ENCODE measurements at regions not wholly inside any gene's neighbourhood (a gene's known extent, or its start where the extent isn't known, plus 50 kb on each side); places are given as distances from the start of the nearest gene placed in this dataset.

- TF ChIP-seq TOX (CRISPR knock-in tag; IDR thresholded peaks at IDR 0.05; ENCODE audit: borderline replicate concordance) (no peak), CSDC2 (CRISPR knock-in tag; IDR thresholded peaks at IDR 0.05) (no peak), ARNTL (CRISPR knock-in tag; IDR thresholded peaks at IDR 0.05; ENCODE audit: borderline replicate concordance, low read depth) (no peak), CSRNP3 (CRISPR knock-in tag; IDR thresholded peaks at IDR 0.05) (no peak), ZFP3 (CRISPR knock-in tag; IDR thresholded peaks at IDR 0.05) (no peak), ZNF8 (CRISPR knock-in tag; IDR thresholded peaks at IDR 0.05) (no peak), PPARA (CRISPR knock-in tag; IDR thresholded peaks at IDR 0.05; ENCODE audit: borderline replicate concordance) (no peak), ZNF70 (CRISPR knock-in tag; IDR thresholded peaks at IDR 0.05) (no peak), ZC3H10 (CRISPR knock-in tag; IDR thresholded peaks at IDR 0.05) (no peak), TCF4 (CRISPR knock-in tag; IDR thresholded peaks at IDR 0.05; ENCODE audit: borderline replicate concordance) (no peak), POU6F1 (CRISPR knock-in tag; IDR thresholded peaks at IDR 0.05; ENCODE audit: borderline replicate concordance, low read depth) (no peak)
- TF ChIP-seq, protein P1, sequence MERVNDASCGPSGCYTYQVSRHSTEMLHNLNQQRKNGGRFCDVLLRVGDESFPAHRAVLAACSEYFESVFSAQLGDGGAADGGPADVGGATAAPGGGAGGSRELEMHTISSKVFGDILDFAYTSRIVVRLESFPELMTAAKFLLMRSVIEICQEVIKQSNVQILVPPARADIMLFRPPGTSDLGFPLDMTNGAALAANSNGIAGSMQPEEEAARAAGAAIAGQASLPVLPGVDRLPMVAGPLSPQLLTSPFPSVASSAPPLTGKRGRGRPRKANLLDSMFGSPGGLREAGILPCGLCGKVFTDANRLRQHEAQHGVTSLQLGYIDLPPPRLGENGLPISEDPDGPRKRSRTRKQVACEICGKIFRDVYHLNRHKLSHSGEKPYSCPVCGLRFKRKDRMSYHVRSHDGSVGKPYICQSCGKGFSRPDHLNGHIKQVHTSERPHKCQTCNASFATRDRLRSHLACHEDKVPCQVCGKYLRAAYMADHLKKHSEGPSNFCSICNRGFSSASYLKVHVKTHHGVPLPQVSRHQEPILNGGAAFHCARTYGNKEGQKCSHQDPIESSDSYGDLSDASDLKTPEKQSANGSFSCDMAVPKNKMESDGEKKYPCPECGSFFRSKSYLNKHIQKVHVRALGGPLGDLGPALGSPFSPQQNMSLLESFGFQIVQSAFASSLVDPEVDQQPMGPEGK (CRISPR knock-in tag; IDR thresholded peaks at IDR 0.05; ENCODE audit: borderline replicate concordance), result no peak
- ATAC-seq, result no peak
These were observed 52.6 kb upstream of the ACMSD start for GRCh38 chr2:134785659-134786430.

GRCh38 chr2:134788417-134788816, 50.0 kb upstream of the ACMSD start:
- TF ChIP-seq PPARA (CRISPR knock-in tag; IDR thresholded peaks at IDR 0.05; ENCODE audit: borderline replicate concordance), result no peak
- TF ChIP-seq GLIS3 (CRISPR knock-in tag; IDR thresholded peaks at IDR 0.05), result no peak
- TF ChIP-seq ZNF565 (CRISPR knock-in tag; conservative IDR thresholded peaks at IDR 0.05; ENCODE audit: low read depth), result no peak
- TF ChIP-seq ZFP3 (CRISPR knock-in tag; IDR thresholded peaks at IDR 0.05), result no peak
- no peak for TF ChIP-seq BACH2 (CRISPR knock-in tag; IDR thresholded peaks at IDR 0.05; ENCODE audit: borderline replicate concordance)
- no peak for TF ChIP-seq ZFP30 (CRISPR knock-in tag; IDR thresholded peaks at IDR 0.05)
- TF ChIP-seq SNAI2 (CRISPR knock-in tag; IDR thresholded peaks at IDR 0.05), result no peak
- TF ChIP-seq ESRRG (CRISPR knock-in tag; IDR thresholded peaks at IDR 0.05), result no peak
- TF ChIP-seq TCF4 (CRISPR knock-in tag; IDR thresholded peaks at IDR 0.05; ENCODE audit: borderline replicate concordance), result no peak
- TF ChIP-seq ARNTL (CRISPR knock-in tag; IDR thresholded peaks at IDR 0.05; ENCODE audit: borderline replicate concordance, low read depth), result no peak
- TF ChIP-seq CSDC2 (CRISPR knock-in tag; IDR thresholded peaks at IDR 0.05), result no peak
- TF ChIP-seq ZNF8 (CRISPR knock-in tag; IDR thresholded peaks at IDR 0.05), result no peak
- TF ChIP-seq, protein P2, sequence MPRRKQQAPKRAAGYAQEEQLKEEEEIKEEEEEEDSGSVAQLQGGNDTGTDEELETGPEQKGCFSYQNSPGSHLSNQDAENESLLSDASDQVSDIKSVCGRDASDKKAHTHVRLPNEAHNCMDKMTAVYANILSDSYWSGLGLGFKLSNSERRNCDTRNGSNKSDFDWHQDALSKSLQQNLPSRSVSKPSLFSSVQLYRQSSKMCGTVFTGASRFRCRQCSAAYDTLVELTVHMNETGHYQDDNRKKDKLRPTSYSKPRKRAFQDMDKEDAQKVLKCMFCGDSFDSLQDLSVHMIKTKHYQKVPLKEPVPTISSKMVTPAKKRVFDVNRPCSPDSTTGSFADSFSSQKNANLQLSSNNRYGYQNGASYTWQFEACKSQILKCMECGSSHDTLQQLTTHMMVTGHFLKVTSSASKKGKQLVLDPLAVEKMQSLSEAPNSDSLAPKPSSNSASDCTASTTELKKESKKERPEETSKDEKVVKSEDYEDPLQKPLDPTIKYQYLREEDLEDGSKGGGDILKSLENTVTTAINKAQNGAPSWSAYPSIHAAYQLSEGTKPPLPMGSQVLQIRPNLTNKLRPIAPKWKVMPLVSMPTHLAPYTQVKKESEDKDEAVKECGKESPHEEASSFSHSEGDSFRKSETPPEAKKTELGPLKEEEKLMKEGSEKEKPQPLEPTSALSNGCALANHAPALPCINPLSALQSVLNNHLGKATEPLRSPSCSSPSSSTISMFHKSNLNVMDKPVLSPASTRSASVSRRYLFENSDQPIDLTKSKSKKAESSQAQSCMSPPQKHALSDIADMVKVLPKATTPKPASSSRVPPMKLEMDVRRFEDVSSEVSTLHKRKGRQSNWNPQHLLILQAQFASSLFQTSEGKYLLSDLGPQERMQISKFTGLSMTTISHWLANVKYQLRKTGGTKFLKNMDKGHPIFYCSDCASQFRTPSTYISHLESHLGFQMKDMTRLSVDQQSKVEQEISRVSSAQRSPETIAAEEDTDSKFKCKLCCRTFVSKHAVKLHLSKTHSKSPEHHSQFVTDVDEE (CRISPR knock-in tag; IDR thresholded peaks at IDR 0.05), result no peak
- TF ChIP-seq, protein P1 (CRISPR knock-in tag; IDR thresholded peaks at IDR 0.05; ENCODE audit: borderline replicate concordance), result no peak
- TF ChIP-seq POU6F1 (CRISPR knock-in tag; IDR thresholded peaks at IDR 0.05; ENCODE audit: borderline replicate concordance, low read depth), result no peak
- TF ChIP-seq ISL1 (CRISPR knock-in tag; IDR thresholded peaks at IDR 0.05), result no peak
- no peak for TF ChIP-seq OSR1 (CRISPR knock-in tag; IDR thresholded peaks at IDR 0.05)
- TF ChIP-seq, protein P3, sequence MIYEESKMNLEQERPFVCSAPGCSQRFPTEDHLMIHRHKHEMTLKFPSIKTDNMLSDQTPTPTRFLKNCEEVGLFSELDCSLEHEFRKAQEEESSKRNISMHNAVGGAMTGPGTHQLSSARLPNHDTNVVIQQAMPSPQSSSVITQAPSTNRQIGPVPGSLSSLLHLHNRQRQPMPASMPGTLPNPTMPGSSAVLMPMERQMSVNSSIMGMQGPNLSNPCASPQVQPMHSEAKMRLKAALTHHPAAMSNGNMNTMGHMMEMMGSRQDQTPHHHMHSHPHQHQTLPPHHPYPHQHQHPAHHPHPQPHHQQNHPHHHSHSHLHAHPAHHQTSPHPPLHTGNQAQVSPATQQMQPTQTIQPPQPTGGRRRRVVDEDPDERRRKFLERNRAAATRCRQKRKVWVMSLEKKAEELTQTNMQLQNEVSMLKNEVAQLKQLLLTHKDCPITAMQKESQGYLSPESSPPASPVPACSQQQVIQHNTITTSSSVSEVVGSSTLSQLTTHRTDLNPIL (CRISPR knock-in tag; IDR thresholded peaks at IDR 0.05; ENCODE audit: low read depth), result no peak
- ATAC-seq, result no peak
